Stomach (tissue), 8 donors: ENCODE measurements at regions not wholly inside any gene's neighbourhood (a gene's known extent, or its start where the extent isn't known, plus 50 kb on each side); places are given as distances from the start of the nearest gene placed in this dataset.

Experiments
- DNase-seq, 2 donors: peaks; one replicate each; pipeline versions ENCODE4 v3.0.0 to v3.0.0-alpha.2; 2013 to 2019
- H3K27ac ChIP-seq, 5 donors: fragments of 200-600 bp in 4 of 5; sonication (generic) in 4 of 5; one replicate each; pipeline ENCODE4 v1.5.1; 2013 to 2019; ENCODE audit warnings: mild to moderate bottlenecking in 1 of 5, moderate library complexity in 1 of 5
- H3K27me3 ChIP-seq, 3 donors: fragments of 200-600 bp; sonication (generic); one replicate each; pipeline ENCODE4 v1.5.1; 2017 to 2019; ENCODE audit warnings: mixed run types in 1 of 3
- H3K36me3 ChIP-seq, 4 donors: fragments of 200-600 bp; sonication (generic); 1 replicate in 3 of 4; 2 replicates in 1 of 4; pipeline ENCODE4 v1.5.1; 2016 to 2019
- H3K4me1 ChIP-seq, 4 donors: fragments of 200-600 bp; sonication (generic); one replicate each; pipeline ENCODE4 v1.5.1; 2016 to 2019
- H3K4me3 ChIP-seq, 4 donors: fragments of 200-600 bp; sonication (generic) in 3 of 4; one replicate each; pipeline ENCODE4 v1.5.1; 2016 to 2019; ENCODE audit warnings: mild to moderate bottlenecking in 1 of 4
- H3K9me3 ChIP-seq, 4 donors: fragments of 200-600 bp; sonication (generic); one replicate each; pipeline ENCODE4 v1.5.1; 2016 to 2019
- CTCF ChIP-seq, 7 experiments: fragments of 450-650 bp in 4 of 7; fragments of 200-600 bp in 3 of 7; sonication (generic) in 3 of 7; IDR thresholded peaks; one replicate each; pipeline ENCODE4 v1.5.1; 2016 to 2019; ENCODE audit warnings: antibody characterized with exemption in 7 of 7, control low read depth in 2 of 7, mild to moderate bottlenecking in 1 of 7
- EP300 ChIP-seq: sonication (generic); formaldehyde crosslinking; IDR thresholded peaks from one replicate; pipeline ENCODE4 v1.6.1; 2017; ENCODE audit warnings: antibody characterized with exemption
- POLR2A ChIP-seq, 4 donors: fragments of 450-650 bp; IDR thresholded peaks; one replicate each; pipeline ENCODE4 v1.6.1; 2016; ENCODE audit warnings: antibody characterized with exemption in 4 of 4, control low read depth in 2 of 4, mild to moderate bottlenecking in 1 of 4, moderate library complexity in 1 of 4
- POLR2AphosphoS5 ChIP-seq, 3 donors: sonication (generic); formaldehyde crosslinking; IDR thresholded peaks; one replicate each; pipeline ENCODE4 v1.6.1; 2016; ENCODE audit warnings: antibody characterized with exemption in 3 of 3
- WGBS, 5 donors: extraction: QIAGEN DNeasy Blood & Tissue Kit in 3 of 5; methylation state at CpG; one replicate each; pipeline versions ENCODE4 v1.1.5 to v1.1.7; 2013 to 2018; 5-methylcytosine and 5-hydroxymethylcytosine counted together
- intact Hi-C: fragments of 100-400 bp; cut with DNase I; formaldehyde crosslinking; loops from one replicate; pipeline ENCODE4 v1.15.1; 2023; ENCODE audit warnings: low total_unique reads
- donor health status: healthy with polysubstance abuse.
- donor health status: Bipolar disorder and iron deficiency.
- donor health status: healthy.

GRCh38 chr1:2914702-2915101 lies 106.6 kb upstream of the ACTRT2 start:
- H3K4me1 ChIP-seq = no peaks in the 10 kb centered on the region
- peaks cover 0 to 4% (median 0%) of the 10 kb centered on the region in 3 donors for H3K27me3 ChIP-seq
- no peak overlapping the region for H3K27ac ChIP-seq
- TF ChIP-seq CTCF (IDR thresholded peaks at IDR 0.05) (no peak), POLR2AphosphoS5 (IDR thresholded peaks at IDR 0.05) (no peak), EP300 (no peak), POLR2A (IDR thresholded peaks at IDR 0.05) (no peak)
- H3K9me3 ChIP-seq = no peaks in the 10 kb centered on the region
- WGBS, 5 donors = 28 to 47% (median 35%) methylated on average over 6 of the region's 6 CpGs
- intact Hi-C loops = no loop called here
- H3K4me3 ChIP-seq = no peak overlapping the region
- H3K36me3 ChIP-seq = no peaks in the 10 kb centered on the region
- peak in 1 of 2 donors; percentile 71 for DNase-seq

- no peak overlapping the region for H3K4me3 ChIP-seq
- H3K36me3 ChIP-seq = no peaks in the 10 kb centered on the region
- DNase-seq = no peak
- no peak for TF ChIP-seq CTCF (IDR thresholded peaks at IDR 0.05)
- TF ChIP-seq POLR2AphosphoS5 (IDR thresholded peaks at IDR 0.05) = no peak
- TF ChIP-seq EP300 = no peak
- TF ChIP-seq POLR2A (IDR thresholded peaks at IDR 0.05) = no peak
- H3K4me1 ChIP-seq = no peaks in the 10 kb centered on the region
- intact Hi-C loops = no loop called here
- no peaks in the 10 kb centered on the region for H3K9me3 ChIP-seq
- WGBS, 5 donors = 94 to 97% (median 95%) methylated on average over 3 of the region's 3 CpGs
- H3K27ac ChIP-seq = no peak overlapping the region
- H3K27me3 ChIP-seq = peaks cover 0 to 17% (median 0%) of the 10 kb centered on the region in 3 donors
Measured at GRCh38 chr1:2916153-2916552, 105.1 kb upstream of the ACTRT2 start.

GRCh38 chr1:2916706-2917105 lies 104.6 kb upstream of the ACTRT2 start:
- intact Hi-C loops = no loop called here
- WGBS, 5 donors = 69 to 83% (median 77%) methylated on average over 18 to 19 of the region's 19 CpGs
- TF ChIP-seq EP300 (no peak), CTCF (IDR thresholded peaks at IDR 0.05) (no peak), POLR2A (IDR thresholded peaks at IDR 0.05) (no peak), POLR2AphosphoS5 (IDR thresholded peaks at IDR 0.05) (no peak)
- no peak overlapping the region for H3K4me3 ChIP-seq
- H3K4me1 ChIP-seq = no peaks in the 10 kb centered on the region
- H3K27ac ChIP-seq = no peak overlapping the region
- H3K27me3 ChIP-seq = peaks cover 0 to 21% (median 0%) of the 10 kb centered on the region in 3 donors
- no peaks in the 10 kb centered on the region for H3K36me3 ChIP-seq
- no peak for DNase-seq
- no peaks in the 10 kb centered on the region for H3K9me3 ChIP-seq

GRCh38 chr1:2917284-2917683 lies 104.0 kb upstream of the ACTRT2 start:
- Histone ChIP-seq H3K27me3 (peaks cover 0 to 27% (median 0%) of the 10 kb centered on the region in 3 donors), H3K27ac (no peak overlapping the region), H3K36me3 (no peaks in the 10 kb centered on the region), H3K4me3 (no peak overlapping the region), H3K4me1 (peaks cover 0 to 4% (median 0%) of the 10 kb centered on the region in 4 donors), H3K9me3 (no peaks in the 10 kb centered on the region)
- WGBS, 5 donors = 79 to 87% (median 80%) methylated on average over 17 of the region's 17 CpGs
- intact Hi-C loops = no loop called here
- DNase-seq = no peak
- TF ChIP-seq POLR2A (IDR thresholded peaks at IDR 0.05) (no peak), CTCF (IDR thresholded peaks at IDR 0.05) (no peak), EP300 (no peak), POLR2AphosphoS5 (IDR thresholded peaks at IDR 0.05) (no peak)
